Sigmoid colon (tissue), 6 donors: ENCODE measurements at regions not wholly inside any gene's neighbourhood (a gene's known extent, or its start where the extent isn't known, plus 50 kb on each side); places are given as distances from the start of the nearest gene placed in this dataset.

ENCODE experiments used
- DNase-seq: peaks from one replicate; pipeline ENCODE4 v3.0.0-alpha.2; 2019
- H3K27ac ChIP-seq, 4 donors: fragments of 200-600 bp; sonication (generic); one replicate each; pipeline ENCODE4 v1.5.1; 2016 to 2019; ENCODE audit warnings: mild to moderate bottlenecking in 1 of 4
- H3K27me3 ChIP-seq, 3 donors: fragments of 200-600 bp; sonication (generic); one replicate each; pipeline ENCODE4 v1.5.1; 2019; ENCODE audit warnings: mild to moderate bottlenecking in 1 of 3
- H3K36me3 ChIP-seq, 4 donors: fragments of 200-600 bp; sonication (generic); one replicate each; pipeline ENCODE4 v1.5.1; 2016 to 2019
- H3K4me1 ChIP-seq, 4 donors: fragments of 200-600 bp; sonication (generic); one replicate each; pipeline ENCODE4 v1.5.1; 2017 to 2019
- H3K4me3 ChIP-seq, 4 donors: fragments of 200-600 bp; sonication (generic); one replicate each; pipeline ENCODE4 v1.5.1; 2017 to 2019; ENCODE audit warnings: mild to moderate bottlenecking in 2 of 4, moderate library complexity in 1 of 4
- H3K9me3 ChIP-seq, 4 donors: fragments of 200-600 bp in 3 of 4; sonication (generic) in 3 of 4; one replicate each; pipeline versions ENCODE4 v1.5.1 to v1.6.1; 2013 to 2019
- CTCF ChIP-seq, 4 experiments: fragments of 450-650 bp in 3 of 4; fragments of 200-600 bp in 1 of 4; IDR thresholded peaks; one replicate each; pipeline ENCODE4 v1.5.1; 2016 to 2019; ENCODE audit warnings: antibody characterized with exemption in 4 of 4, mild to moderate bottlenecking in 3 of 4, moderate library complexity in 2 of 4
- EP300 ChIP-seq, 4 donors: sonication (generic); formaldehyde crosslinking; IDR thresholded peaks; one replicate each; pipeline ENCODE4 v1.6.1; 2017; ENCODE audit warnings: antibody characterized with exemption in 4 of 4
- POLR2A ChIP-seq, 2 donors: fragments of 450-650 bp; IDR thresholded peaks; one replicate each; pipeline ENCODE4 v1.6.1; 2016; ENCODE audit warnings: antibody characterized with exemption in 2 of 2, mild to moderate bottlenecking in 2 of 2, moderate library complexity in 2 of 2
- POLR2AphosphoS5 ChIP-seq, 4 donors: sonication (generic); formaldehyde crosslinking; IDR thresholded peaks; one replicate each; pipeline ENCODE4 v1.6.1; 2017; ENCODE audit warnings: antibody characterized with exemption in 4 of 4
- WGBS, 2 donors: extraction: QIAGEN DNeasy Blood & Tissue Kit; methylation state at CpG; one replicate each; pipeline ENCODE4 v1.1.7; 2013; 5-methylcytosine and 5-hydroxymethylcytosine counted together
- intact Hi-C: fragments of 100-400 bp; cut with DNase I; formaldehyde crosslinking; loops from one replicate; pipeline ENCODE4 v1.15.1; 2023
- donor health status: healthy with polysubstance abuse.
- donor health status: healthy.

- intact Hi-C loops = no loop called here
- Histone ChIP-seq H3K27ac (no peak overlapping the region), H3K4me1 (no peaks in the 10 kb centered on the region), H3K9me3 (no peaks in the 10 kb centered on the region), H3K4me3 (no peak overlapping the region), H3K36me3 (no peaks in the 10 kb centered on the region), H3K27me3 (no peaks in the 10 kb centered on the region)
- TF ChIP-seq CTCF (IDR thresholded peaks at IDR 0.05) (no peak), POLR2AphosphoS5 (IDR thresholded peaks at IDR 0.05) (no peak), EP300 (IDR thresholded peaks at IDR 0.05) (no peak), POLR2A (IDR thresholded peaks at IDR 0.05) (no peak)
- 69 to 85% methylated on average over 3 of the region's 3 CpGs for WGBS, 2 donors
- DNase-seq = no peak
These were observed 1347.0 kb downstream of the EPHA7 start for GRCh38 chr6:92072387-92072786.

- DNase-seq = no peak
- Histone ChIP-seq H3K27ac (no peak overlapping the region), H3K4me1 (no peaks in the 10 kb centered on the region), H3K9me3 (no peaks in the 10 kb centered on the region), H3K4me3 (no peak overlapping the region), H3K27me3 (no peaks in the 10 kb centered on the region), H3K36me3 (no peaks in the 10 kb centered on the region)
- intact Hi-C loops = no loop called here
- TF ChIP-seq POLR2AphosphoS5 (IDR thresholded peaks at IDR 0.05) = no peak
- TF ChIP-seq CTCF (IDR thresholded peaks at IDR 0.05) = no peak
- no peak for TF ChIP-seq EP300 (IDR thresholded peaks at IDR 0.05)
- no peak for TF ChIP-seq POLR2A (IDR thresholded peaks at IDR 0.05)
- WGBS, 2 donors = 73% methylated on average over 3 of the region's 3 CpGs
These were observed 1349.6 kb downstream of the EPHA7 start for GRCh38 chr6:92069781-92070180.

- intact Hi-C loops = no loop called here
- WGBS, 2 donors = 49 to 75% methylated on average over 2 of the region's 2 CpGs
- TF ChIP-seq POLR2AphosphoS5 (IDR thresholded peaks at IDR 0.05) = no peak
- Histone ChIP-seq H3K4me1 (peaks cover 0 to 5% (median 0%) of the 10 kb centered on the region in 4 donors), H3K4me3 (no peak overlapping the region), H3K27ac (no peak overlapping the region), H3K9me3 (no peaks in the 10 kb centered on the region), H3K27me3 (no peaks in the 10 kb centered on the region), H3K36me3 (no peaks in the 10 kb centered on the region)
- DNase-seq = no peak
These were observed 1366.8 kb downstream of the EPHA7 start for GRCh38 chr6:92052513-92052912.

- peaks cover 0 to 10% (median 0%) of the 10 kb centered on the region in 4 donors for H3K4me1 ChIP-seq
- intact Hi-C loops = no loop called here
- no peak overlapping the region for H3K27ac ChIP-seq
- no peaks in the 10 kb centered on the region for H3K36me3 ChIP-seq
- H3K9me3 ChIP-seq = no peaks in the 10 kb centered on the region
- H3K27me3 ChIP-seq = no peaks in the 10 kb centered on the region
- WGBS, 2 donors = 44 to 62% methylated on average over 1 of the region's 1 CpG
- no peak overlapping the region for H3K4me3 ChIP-seq
- TF ChIP-seq POLR2A (IDR thresholded peaks at IDR 0.05) (no peak), CTCF (IDR thresholded peaks at IDR 0.05) (no peak), POLR2AphosphoS5 (IDR thresholded peaks at IDR 0.05) (no peak), EP300 (IDR thresholded peaks at IDR 0.05) (no peak)
- no peak for DNase-seq
These were observed 1369.1 kb downstream of the EPHA7 start for GRCh38 chr6:92050216-92050615.

- no peak for TF ChIP-seq EP300 (IDR thresholded peaks at IDR 0.05)
- H3K36me3 ChIP-seq = no peaks in the 10 kb centered on the region
- peaks cover 0 to 10% (median 0%) of the 10 kb centered on the region in 4 donors for H3K4me1 ChIP-seq
- DNase-seq = no peak
- no peaks in the 10 kb centered on the region for H3K9me3 ChIP-seq
- H3K27ac ChIP-seq = no peak overlapping the region
- 79 to 87% methylated on average over 4 of the region's 4 CpGs for WGBS, 2 donors
- intact Hi-C loops = no loop called here
- no peaks in the 10 kb centered on the region for H3K27me3 ChIP-seq
- H3K4me3 ChIP-seq = no peak overlapping the region
These were observed 1371.5 kb downstream of the EPHA7 start for GRCh38 chr6:92047860-92048259.

- Histone ChIP-seq H3K27ac (no peak overlapping the region), H3K9me3 (no peaks in the 10 kb centered on the region), H3K4me3 (no peak overlapping the region), H3K36me3 (no peaks in the 10 kb centered on the region), H3K27me3 (no peaks in the 10 kb centered on the region), H3K4me1 (peaks cover 0 to 10% (median 0%) of the 10 kb centered on the region in 4 donors)
- intact Hi-C loops = no loop called here
- 65 to 73% methylated on average over 4 of the region's 4 CpGs for WGBS, 2 donors
- DNase-seq = no peak
- TF ChIP-seq CTCF (IDR thresholded peaks at IDR 0.05) (no peak), POLR2A (IDR thresholded peaks at IDR 0.05) (no peak), EP300 (IDR thresholded peaks at IDR 0.05) (no peak), POLR2AphosphoS5 (IDR thresholded peaks at IDR 0.05) (no peak)
These were observed 1372.1 kb downstream of the EPHA7 start for GRCh38 chr6:92047152-92047850.
